HG02588 (cell line): ENCODE measurements at regions not wholly inside any gene's neighbourhood (a gene's known extent, or its start where the extent isn't known, plus 50 kb on each side); places are given as distances from the start of the nearest gene placed in this dataset.

ENCODE experiments used
- ATAC-seq: cut with Tn5 transposase; IDR thresholded peaks from one replicate; pipeline ENCODE4 v1.9.1; 2021; ENCODE audit warnings: mild to moderate bottlenecking, moderate library complexity; ENCODE audit not compliant: unreplicated experiment

DNA sequence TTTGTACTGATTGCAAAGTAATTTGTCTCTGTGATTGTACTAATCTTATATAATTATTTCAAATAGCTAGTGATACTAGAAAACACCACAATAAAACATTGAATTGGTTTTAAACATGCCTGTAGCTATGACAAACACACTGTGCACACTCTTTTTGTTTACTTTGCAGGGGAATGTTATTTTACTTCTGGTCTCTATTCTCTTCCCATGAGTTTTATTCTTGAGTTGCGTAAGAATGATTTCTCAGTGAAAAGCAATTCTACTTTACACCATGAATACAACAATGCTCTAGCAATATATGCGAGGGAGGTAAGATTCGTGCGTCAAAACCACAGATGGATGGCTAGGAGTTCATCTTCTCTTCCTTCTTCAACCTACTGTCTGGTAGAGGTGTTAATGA is 68.4 kb upstream of the PHACTR1 start:
- ATAC-seq, result no peak

DNA sequence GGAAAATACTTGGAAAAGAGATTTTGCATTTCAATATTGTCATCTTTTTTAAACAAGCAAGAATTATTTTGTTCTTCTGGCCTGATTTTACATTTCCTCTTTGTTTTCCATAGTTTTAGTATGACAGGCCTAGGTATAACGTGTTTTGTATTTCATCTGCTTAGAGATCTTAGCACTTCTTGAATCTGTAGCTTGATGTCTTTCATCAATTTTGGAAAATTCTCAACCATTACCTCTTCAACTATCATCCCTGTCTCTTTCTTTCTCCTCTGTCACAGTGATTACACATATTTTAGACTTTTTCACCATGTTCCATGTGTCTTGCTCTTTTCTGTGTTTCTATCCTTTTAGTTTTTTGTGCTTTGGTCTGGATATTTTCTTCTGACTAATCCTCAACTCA is 67.2 kb upstream of the PHACTR1 start:
- ATAC-seq, result no peak

DNA sequence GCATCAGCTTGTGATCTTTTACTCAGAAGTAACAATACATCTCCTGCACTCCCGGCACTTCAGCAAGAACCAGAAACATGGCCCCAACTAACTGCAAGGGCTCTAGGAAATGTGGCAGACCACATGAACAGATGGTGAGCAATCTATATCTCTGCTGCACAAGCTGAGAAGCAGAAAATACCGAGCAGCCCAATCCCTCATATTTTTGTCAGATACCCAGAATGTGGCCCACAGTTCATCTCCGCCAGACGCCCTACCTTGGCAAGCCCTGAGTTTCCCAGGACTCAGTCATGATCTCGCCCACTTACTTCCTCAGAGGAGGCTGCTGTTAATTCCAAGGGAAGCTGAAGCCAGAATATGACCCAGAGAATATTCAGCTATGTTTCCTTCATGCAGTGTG is 63.1 kb upstream of the PHACTR1 start:
- ATAC-seq, result no peak

DNA sequence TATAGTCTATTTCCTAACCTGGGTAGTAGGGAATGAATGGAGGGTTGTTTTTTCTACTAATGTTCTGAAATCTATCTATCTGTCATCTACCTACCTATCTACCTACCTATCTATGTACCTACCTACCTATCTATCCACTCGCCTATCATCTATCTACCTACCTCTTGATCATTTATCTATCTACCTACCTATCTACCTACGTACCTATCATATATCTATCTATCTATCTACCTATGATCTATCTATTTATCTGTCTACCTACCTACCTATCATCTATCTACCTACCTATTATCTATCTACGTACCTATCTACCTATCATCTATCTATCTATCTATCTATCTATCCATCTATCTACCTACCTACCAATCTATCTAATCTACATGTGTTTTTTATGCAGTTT is 62.5 kb upstream of the PHACTR1 start:
- ATAC-seq, result no peak

DNA sequence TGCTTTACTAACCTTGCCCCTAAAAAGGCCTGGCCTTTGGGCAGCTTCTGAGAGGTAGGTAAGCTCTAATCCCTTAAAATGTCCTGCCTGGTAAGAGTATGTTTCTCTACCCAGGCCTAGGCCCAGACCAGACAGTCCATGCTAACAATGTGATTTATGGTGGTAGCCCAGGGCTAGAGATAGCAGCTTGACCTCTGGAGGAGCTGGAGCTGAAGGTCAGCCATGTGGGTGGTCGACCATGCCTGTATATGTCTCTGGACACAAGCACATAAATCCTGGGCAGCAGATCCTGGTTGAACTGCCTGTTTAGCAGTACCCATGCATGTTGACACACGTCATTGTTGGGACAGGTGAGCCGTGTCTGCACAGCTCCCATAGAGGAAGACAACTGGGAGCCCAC is 62.1 kb upstream of the PHACTR1 start:
- no peak for ATAC-seq

DNA sequence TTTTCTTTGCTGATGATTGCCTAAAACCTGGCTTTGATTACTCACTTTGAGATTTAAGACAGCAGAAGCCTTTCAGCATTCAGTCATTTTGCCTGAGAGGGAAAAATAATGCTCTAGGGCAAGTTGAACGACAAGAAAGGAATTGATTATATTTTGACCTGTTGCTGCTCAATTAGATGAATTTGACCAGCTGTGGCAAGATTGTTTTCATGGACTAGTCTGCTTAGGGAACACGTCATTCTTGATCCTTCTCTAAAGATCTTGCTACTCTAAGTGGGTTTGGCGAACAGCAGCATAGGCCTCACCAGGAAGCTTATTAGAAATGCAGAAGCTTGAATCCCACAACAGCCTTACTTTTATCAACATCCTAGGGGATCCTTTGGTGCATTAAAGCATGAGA is 59.7 kb upstream of the PHACTR1 start:
- no peak for ATAC-seq

DNA sequence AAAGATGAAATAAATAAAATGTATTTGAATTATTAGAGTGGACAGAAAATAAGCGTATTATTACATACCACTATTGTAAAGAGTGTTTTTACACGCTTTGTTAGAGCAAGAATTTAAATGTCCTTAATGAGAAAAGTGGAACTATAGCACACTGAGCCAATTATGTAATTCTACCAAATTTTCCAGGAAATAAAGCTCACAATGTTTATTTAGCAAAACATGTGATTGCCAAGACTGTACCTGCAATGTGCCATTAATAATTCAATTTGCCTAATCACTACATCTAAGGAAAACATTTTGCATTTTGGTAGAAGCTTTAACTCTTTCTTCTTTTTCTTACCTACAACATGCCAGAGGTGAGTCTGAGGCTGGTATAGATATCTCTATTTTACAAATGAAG is 58.7 kb upstream of the PHACTR1 start:
- ATAC-seq, result no peak

DNA sequence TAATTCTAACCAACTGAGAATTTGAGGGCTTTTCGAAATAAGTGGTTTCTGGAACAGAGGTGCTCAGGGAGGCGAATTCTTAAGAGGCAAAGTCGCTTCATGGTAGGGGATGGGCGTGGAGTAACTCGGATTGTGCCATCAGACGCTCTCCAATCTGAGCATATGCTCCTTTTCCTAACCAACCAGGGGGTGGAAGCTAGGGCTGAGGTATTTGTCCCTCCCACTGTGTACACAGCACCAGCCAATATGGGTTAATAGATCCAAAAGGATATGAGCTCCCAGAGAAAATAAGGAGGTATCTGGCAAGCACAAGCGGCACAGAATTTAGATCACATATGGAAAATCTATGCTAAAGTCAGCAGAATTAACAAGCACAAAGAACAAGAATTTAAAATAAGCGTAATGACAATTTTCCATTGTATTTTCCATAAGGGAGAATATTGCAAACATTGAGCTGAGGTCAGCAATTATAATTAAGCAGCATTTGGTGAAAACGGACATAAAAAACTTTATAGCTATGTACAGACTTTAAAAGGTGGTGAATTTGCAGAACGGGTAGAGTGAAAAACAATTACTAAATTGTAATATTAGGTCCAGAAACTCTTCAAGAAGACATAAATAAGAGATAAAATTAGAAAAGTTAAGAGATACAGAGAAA is 55.0 kb upstream of the PHACTR1 start:
- ATAC-seq, result no peak
